NCI-H446 (cell line): ENCODE measurements at regions not wholly inside any gene's neighbourhood (a gene's known extent, or its start where the extent isn't known, plus 50 kb on each side); places are given as distances from the start of the nearest gene placed in this dataset.
"Not testable (repeated sequence)": the region's sequence is repeated elsewhere in the genome, so short reads cannot be mapped to it uniquely, and the experiment has no call there.

ENCODE experiments used
- DNase-seq, 2 experiments: peaks; one replicate each; lab custom pipeline; 2025; lab: John Stamatoyannopoulos, UW

DNA sequence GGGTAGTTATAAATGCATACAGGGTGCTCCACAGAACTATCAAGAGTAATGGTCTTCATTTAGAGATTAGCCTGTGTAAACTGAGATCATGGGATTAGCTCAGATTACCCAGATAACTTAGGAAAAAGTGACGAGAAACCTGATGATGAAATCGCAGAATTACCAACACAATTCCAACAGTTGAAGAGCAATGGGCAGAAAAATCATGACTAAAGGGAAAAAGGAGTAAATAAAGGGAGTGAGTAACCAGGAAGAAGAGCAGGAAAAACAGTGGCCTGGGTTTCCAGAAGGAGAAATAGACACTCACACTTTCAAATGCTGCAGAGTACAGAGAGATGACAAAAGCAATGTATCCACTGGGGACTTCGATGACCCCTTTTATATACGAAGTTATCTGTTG is 817.3 kb downstream of the TRIML1 start:
- no peak for DNase-seq

- DNase-seq = no peak
These were observed 819.1 kb downstream of the TRIML1 start for GRCh38 chr4:188958346-188958745.

DNA sequence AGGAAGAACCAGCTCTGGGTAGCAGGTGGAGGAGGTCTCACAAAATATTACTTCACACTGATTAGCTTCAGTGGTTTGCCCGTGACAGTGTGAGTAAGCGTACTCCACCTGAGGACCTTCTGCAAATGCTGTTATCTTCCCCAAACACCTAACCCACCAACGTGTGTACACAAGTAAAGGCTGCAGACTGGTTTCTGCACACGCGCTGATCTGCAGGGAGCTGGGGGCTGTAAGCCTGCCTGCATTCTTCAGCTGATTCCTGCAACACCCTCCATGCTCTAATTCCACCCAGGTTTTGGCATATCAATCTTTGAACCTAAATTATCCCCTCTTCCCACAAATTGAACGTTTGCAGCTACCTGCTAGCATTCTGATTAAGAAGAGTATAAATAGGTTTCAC is 820.2 kb downstream of the TRIML1 start:
- no peak for DNase-seq

GRCh38 chr4:188960411-188961093 is 821.3 kb downstream of the TRIML1 start:
- no peak for DNase-seq

DNA sequence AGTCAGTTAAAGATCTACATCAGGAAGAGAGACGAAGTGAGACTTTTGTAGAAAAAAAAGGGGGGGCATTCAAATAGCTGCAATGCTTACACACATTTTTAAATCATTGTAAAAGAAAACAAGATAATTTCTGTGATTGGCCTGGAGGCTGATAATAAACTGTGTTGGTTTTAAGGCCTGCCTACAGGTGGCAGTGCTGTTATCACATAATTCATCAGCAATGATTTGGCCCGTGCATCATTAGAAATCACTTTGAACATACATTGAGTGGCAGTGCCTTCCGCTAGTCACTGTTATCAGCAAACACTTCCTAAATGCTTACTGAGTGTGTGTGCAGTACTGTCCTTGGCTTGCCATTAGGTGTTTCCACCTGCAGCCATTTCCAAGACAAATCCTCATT is 831.9 kb downstream of the TRIML1 start:
- no peak for DNase-seq

DNA sequence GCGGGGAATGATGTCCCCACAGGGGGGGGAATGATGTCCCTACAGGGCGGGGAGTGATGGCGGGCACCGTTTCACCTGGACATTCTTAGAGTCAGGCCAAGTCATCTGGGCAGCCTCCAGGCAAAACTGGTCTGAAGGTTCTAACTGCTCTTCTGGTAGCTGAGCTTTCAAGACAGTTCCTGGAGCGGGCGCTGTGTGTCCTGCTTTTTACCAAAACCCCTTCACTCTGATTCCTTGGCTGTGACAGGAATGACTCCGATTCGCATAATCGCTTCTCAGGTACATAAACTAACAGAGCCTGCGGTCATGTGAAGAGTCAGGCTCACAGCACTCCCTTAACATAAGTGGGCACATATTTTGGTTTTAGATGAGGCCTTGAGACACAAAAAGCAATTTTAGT is 836.0 kb downstream of the TRIML1 start:
- no peak for DNase-seq

DNA sequence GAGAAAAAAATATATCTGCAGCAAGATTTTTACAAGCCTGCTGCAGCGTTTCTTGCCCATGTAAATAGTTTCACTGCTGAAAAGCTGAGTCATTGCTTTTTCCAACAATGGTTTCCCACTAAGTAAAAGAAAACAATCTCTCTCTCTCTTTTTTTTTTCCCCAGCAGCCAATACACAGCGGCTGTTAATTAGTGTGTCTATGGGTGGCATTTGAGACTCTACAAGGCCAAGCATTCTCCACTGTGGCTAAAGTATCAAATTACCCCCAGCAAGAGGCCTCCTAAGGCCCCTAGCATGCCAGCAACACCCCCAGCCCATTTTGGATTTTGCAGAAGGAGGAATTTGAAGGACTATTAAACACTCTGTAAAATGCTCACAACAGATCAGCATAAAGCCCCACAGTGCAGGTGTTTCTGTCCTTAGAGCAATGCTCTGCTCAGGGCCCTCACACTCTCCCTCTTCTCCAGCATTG is 837.4 kb downstream of the TRIML1 start:
- DNase-seq = no peak

DNA sequence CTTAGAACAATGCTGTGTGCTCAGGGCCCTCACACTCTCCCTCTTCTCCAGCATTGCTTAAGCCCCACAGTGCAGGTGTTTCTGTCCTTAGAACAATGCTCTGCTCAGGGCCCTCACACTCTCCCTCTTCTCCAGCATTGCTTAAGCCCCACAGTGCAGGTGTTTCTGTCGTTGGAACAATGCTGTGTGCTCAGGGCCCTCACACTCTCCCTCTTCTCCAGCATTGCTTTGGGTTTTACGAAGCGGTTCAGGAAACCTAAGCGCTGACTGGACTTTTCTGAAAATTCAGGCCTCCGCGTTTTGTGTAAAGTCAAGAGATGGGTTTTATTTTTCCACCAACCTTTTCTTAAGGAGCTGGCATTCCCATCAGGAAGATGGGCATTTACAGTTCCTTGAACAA is 838.0 kb downstream of the TRIML1 start:
- not testable (repeated sequence) for DNase-seq

DNA sequence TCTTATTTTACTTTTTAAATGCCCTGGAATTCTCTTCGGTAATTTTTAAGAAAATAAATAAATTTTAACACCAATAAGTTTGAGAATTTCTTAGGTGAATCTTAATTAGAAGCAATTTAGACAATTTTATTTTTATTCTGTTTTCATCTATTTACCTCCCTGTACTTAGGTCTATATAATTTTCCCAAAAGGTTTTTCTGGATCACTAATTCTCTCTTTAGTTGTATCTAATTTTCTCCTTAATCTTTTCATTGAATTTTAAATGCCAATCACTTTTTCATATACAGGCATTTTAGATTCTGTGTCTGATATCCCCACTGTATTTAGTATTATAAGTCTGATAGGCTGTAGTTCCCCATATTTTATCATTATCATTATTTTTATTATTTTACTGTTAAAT is 845.3 kb downstream of the TRIML1 start:
- DNase-seq = no peak

DNA sequence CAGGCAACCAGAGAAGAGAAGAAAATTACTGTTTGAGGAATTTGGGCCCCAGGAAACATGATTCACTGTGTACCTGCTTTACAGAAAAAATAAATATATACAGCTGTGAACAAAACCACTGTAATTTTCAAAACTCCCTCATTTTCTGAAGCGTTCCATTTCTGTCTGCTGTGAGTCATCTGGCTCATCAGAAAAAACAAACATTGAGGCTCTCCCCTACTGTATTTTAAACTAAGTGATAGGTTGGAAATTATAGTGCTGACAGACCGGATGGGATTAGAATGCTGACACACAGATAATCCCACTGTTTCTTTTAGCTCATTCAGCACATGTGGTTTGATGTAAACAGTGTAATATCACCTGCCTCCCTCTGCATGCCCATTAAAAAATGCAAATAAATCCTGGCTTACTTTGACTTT is 847.0 kb downstream of the TRIML1 start:
- no peak for DNase-seq

DNA sequence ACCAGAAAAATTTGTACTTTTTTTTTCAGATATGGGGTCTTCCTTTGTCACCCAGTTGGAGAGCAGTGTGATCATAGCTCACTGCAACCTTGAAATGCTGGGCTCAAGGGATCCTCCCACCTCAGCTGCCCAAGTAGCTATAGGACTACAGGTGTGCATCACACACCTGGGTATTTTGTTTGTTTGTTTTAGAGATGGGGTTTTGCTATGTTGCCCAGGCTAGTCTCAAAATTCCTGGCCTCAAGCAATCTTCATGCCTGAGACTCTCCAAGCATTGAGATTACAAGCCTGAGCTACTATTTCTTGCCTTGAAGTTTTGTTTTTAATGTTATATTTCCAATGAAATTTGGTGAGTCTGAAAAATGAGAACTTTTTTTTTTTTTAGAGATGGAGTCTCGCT is 847.8 kb downstream of the TRIML1 start:
- DNase-seq = no peak

DNA sequence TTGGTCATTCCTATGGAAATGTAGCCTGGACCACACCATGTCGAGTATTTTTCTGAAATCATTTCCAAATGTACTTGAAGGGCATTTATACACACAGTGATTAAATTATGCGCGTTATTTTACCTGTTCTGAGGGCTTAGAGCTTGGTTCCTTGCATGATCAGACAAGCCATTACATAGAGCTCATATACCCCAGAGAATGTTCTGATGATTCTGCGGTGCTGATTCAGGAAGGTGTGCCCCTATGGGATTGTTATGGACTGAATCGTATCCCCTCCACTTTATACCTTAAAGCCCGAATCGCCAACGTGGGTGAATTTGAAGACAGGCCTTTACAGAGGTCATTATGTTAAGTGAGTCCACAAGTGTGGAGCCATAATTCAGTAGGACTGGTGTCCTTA is 848.9 kb downstream of the TRIML1 start:
- DNase-seq = no peak

- no peak for DNase-seq
These were observed 850.1 kb downstream of the TRIML1 start for GRCh38 chr4:188989371-188989770.

- no peak for DNase-seq
These were observed 853.5 kb downstream of the TRIML1 start for GRCh38 chr4:188992706-188993105.

DNA sequence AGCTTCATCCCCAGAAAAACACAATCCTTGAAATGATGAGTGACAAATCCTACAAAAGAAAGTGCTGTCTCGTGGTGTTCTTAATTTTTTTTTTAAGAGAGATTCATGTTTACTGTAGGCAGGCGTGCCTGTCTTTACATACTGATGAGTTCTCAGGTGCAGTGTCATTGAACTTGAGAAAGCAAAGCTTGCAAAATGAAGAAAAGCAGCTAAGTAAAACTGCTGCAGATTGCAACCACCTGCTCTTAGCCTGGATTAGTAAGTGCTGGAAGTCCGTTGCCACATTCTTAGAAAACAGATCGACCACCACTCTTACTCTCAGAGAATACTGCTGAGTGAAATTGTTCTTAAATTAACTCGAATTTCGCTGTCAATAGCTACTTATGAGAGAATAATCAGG is 854.6 kb downstream of the TRIML1 start:
- DNase-seq = no peak

- DNase-seq = no peak
These were observed 862.2 kb downstream of the TRIML1 start for GRCh38 chr4:189001283-189001970.

DNA sequence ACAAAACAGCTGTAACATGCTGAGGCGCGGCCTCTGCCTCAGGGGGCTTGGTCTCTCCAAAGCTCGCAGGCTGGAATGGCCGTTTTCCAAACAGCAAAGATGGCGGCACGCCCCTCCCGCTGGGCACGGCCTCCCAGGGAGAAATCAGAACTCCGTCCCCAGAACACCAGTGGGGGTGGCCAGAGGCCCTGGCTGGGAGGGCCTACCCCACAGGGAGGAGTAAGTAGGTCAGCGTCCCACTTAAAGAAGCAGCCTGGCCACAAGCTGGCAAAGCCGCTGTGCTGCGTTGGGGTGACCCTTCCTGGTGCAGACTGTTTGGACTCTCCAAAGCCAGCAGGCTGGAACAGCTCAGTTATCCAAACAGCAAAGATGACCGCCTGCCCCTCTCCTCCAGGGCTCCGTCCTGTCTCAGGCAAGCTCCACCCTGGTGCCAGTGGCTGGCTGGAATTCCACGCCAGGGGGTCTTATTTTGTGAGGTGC is 862.8 kb downstream of the TRIML1 start:
- no peak for DNase-seq

- DNase-seq = no peak
These were observed 863.2 kb downstream of the TRIML1 start for GRCh38 chr4:189002475-189002874.

GRCh38 chr4:189010452-189011217 is 871.4 kb downstream of the TRIML1 start:
- not testable (repeated sequence) for DNase-seq

DNA sequence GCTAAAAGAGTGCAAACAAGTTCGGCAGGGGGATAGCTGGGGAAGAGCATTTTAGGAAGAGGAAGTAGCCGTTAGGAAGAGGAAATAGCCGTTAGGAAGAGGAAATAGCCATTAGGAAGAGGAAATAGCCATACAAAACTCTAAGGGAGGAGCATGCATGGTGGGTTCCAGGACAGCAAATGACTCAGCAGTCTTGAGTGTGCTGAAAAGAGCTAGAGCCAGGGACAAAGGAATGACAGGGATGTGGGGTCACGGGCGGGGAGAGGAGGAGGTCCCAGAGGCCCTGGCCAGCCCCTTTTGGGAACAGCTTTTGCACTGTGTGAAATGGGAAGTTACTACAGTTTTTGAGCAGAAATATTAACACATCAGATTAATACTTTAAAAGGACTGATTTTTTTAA is 882.6 kb downstream of the TRIML1 start:
- DNase-seq = no peak

- DNase-seq = no peak
These were observed 883.3 kb downstream of the TRIML1 start for GRCh38 chr4:189022440-189023035.

DNA sequence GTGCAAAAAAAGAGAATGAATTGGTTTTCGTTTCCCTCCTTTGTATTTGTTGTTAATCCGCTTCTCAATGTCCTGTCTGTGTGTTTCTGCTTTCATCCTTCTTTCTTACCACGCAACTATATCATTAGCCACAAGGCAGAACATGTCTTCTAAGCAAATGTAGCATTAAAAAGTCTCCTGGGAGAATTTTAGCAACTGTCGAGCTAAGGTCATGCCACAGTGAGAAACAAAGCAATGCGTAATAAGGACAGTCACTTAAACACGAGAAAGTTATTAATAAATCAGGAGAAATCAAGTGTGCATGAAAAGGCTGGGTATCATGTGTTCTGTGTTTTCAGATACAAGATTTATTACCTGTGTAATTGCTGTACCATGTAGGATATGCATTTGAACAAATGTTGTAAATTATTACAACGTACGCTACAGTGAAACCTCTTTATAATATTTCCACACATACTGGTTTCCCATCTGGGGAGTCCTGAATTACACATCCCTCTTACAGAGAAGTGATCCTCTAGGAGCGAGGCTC is 890.8 kb downstream of the TRIML1 start:
- no peak for DNase-seq
